ENCODE measurements at regions not wholly inside any gene's neighbourhood (a gene's known extent, or its start where the extent isn't known, plus 50 kb on each side); places are given as distances from the start of the nearest gene placed in this dataset.
"Not testable (repeated sequence)": the region's sequence is repeated elsewhere in the genome, so short reads cannot be mapped to it uniquely, and the experiment has no call there.

GRCh38 chr1:218494449-218494852, 149.3 kb downstream of the TGFB2 start:
- no peak for DNase-seq (ENCODE audit: low read depth)

GRCh38 chr1:218495931-218496330, 150.8 kb downstream of the TGFB2 start:
- DNase-seq (ENCODE audit: low read depth), result no peak

GRCh38 chr1:218496561-218496960, 151.4 kb downstream of the TGFB2 start:
- DNase-seq (ENCODE audit: low read depth), result no peak

GRCh38 chr1:218498056-218498938, 153.2 kb downstream of the TGFB2 start:
- DNase-seq (ENCODE audit: low read depth), result no peak

- no peak for DNase-seq (ENCODE audit: low read depth)
Measured at GRCh38 chr1:218499011-218499691, 154.0 kb downstream of the TGFB2 start.

- DNase-seq (ENCODE audit: low read depth), result no peak
Measured at GRCh38 chr1:218499911-218500310, 154.8 kb downstream of the TGFB2 start.

- no peak for DNase-seq (ENCODE audit: low read depth)
Measured at GRCh38 chr1:218501161-218501560, 156.0 kb downstream of the TGFB2 start.

GRCh38 chr1:218502383-218502782, 157.2 kb downstream of the TGFB2 start:
- no peak for DNase-seq (ENCODE audit: low read depth)

GRCh38 chr1:218503102-218503501, 158.0 kb downstream of the TGFB2 start:
- no peak for DNase-seq (ENCODE audit: low read depth)

- DNase-seq (ENCODE audit: low read depth), result no peak
Measured at GRCh38 chr1:218507355-218508002, 162.3 kb downstream of the TGFB2 start.

GRCh38 chr1:218510153-218510772, 165.1 kb downstream of the TGFB2 start:
- no peak for DNase-seq (ENCODE audit: low read depth)

GRCh38 chr1:218513328-218513727, 168.2 kb downstream of the TGFB2 start:
- no peak for DNase-seq (ENCODE audit: low read depth)

GRCh38 chr1:218514689-218515088, 169.6 kb downstream of the TGFB2 start:
- DNase-seq (ENCODE audit: low read depth), result no peak

GRCh38 chr1:218516526-218516925, 171.4 kb downstream of the TGFB2 start:
- no peak for DNase-seq (ENCODE audit: low read depth)

GRCh38 chr1:218517459-218517858, 172.3 kb downstream of the TGFB2 start:
- DNase-seq (ENCODE audit: low read depth), result no peak

- DNase-seq (ENCODE audit: low read depth), result no peak
Measured at GRCh38 chr1:218518216-218518740, 173.1 kb downstream of the TGFB2 start.

- DNase-seq (ENCODE audit: low read depth), result not testable (repeated sequence)
Measured at GRCh38 chr1:218520646-218521045, 175.5 kb downstream of the TGFB2 start.

GRCh38 chr1:218521414-218522169, 176.5 kb downstream of the TGFB2 start:
- DNase-seq (ENCODE audit: low read depth), result peak; percentile 1

- DNase-seq (ENCODE audit: low read depth), result no peak
Measured at GRCh38 chr1:218524526-218524925, 179.4 kb downstream of the TGFB2 start.

- DNase-seq (ENCODE audit: low read depth), result no peak
Measured at GRCh38 chr1:218525031-218525430, 179.9 kb downstream of the TGFB2 start.

- DNase-seq (ENCODE audit: low read depth), result no peak
Measured at GRCh38 chr1:218525451-218526197, 180.5 kb downstream of the TGFB2 start.

All from stimulated activated CD8-positive, alpha-beta memory T cell treated with anti-CD3 and anti-CD28 coated beads, Interleukin-15, amount 100 ng/mL, for 24 hours (primary cell).